ENCODE measurements at regions not wholly inside any gene's neighbourhood (a gene's known extent, or its start where the extent isn't known, plus 50 kb on each side); places are given as distances from the start of the nearest gene placed in this dataset.

DNA sequence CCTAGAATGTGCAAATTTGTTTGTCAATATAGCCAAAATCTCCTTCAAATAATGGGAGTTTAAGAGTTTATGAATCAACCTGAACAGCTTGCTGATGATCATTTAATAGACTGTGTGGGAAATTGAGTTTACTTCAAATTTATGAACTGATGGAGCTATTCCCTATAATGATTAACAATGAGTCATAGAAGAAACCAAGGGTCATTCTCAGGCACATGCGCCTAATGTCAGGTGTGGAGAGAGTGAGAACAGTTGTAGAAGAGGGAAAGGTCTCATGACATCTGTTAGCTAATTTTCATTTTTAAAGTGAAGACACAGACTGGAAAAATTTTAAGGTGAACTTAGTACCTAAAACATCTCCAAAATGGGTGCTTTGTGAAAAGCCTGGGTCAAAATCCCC lies 191.8 kb downstream of the BMP4 start:
- TF ChIP-seq POLR2AphosphoS5 (IDR thresholded peaks at IDR 0.05), result no peak
- TF ChIP-seq, protein P1, sequence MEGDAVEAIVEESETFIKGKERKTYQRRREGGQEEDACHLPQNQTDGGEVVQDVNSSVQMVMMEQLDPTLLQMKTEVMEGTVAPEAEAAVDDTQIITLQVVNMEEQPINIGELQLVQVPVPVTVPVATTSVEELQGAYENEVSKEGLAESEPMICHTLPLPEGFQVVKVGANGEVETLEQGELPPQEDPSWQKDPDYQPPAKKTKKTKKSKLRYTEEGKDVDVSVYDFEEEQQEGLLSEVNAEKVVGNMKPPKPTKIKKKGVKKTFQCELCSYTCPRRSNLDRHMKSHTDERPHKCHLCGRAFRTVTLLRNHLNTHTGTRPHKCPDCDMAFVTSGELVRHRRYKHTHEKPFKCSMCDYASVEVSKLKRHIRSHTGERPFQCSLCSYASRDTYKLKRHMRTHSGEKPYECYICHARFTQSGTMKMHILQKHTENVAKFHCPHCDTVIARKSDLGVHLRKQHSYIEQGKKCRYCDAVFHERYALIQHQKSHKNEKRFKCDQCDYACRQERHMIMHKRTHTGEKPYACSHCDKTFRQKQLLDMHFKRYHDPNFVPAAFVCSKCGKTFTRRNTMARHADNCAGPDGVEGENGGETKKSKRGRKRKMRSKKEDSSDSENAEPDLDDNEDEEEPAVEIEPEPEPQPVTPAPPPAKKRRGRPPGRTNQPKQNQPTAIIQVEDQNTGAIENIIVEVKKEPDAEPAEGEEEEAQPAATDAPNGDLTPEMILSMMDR (IDR thresholded peaks at IDR 0.05), result no peak
- no peak for TF ChIP-seq POLR2A (IDR thresholded peaks at IDR 0.05)
